ENCODE measurements at regions not wholly inside any gene's neighbourhood (a gene's known extent, or its start where the extent isn't known, plus 50 kb on each side); places are given as distances from the start of the nearest gene placed in this dataset.

GRCh38 chr7:136229790-136230189, 252.6 kb upstream of the MTPN start:
- no peak for DNase-seq
- intact Hi-C loops (cut with DNase I, micrococcal nuclease), result no loop called here
- no peak for ATAC-seq

- intact Hi-C loops (cut with DNase I, micrococcal nuclease), result no loop called here
- ATAC-seq (no peak), DNase-seq (no peak)
Observed at GRCh38 chr7:136228171-136228570, 251.0 kb upstream of the MTPN start.

- DNase-seq, result no peak
- no peak for ATAC-seq
- intact Hi-C loops (cut with DNase I, micrococcal nuclease), result no loop called here
Observed at GRCh38 chr7:136214356-136214755, 237.2 kb upstream of the MTPN start.

- intact Hi-C loops (cut with DNase I, micrococcal nuclease), result no loop called here
- no peak for ATAC-seq
- DNase-seq, result no peak
Observed at GRCh38 chr7:136213012-136213411, 235.9 kb upstream of the MTPN start.

- intact Hi-C loops (cut with DNase I, micrococcal nuclease), result no loop called here
- ATAC-seq, result no peak
- no peak for DNase-seq
Observed at GRCh38 chr7:136210664-136211063, 233.5 kb upstream of the MTPN start.

GRCh38 chr7:136210079-136210478, 232.9 kb upstream of the MTPN start:
- intact Hi-C loops (cut with DNase I, micrococcal nuclease), result no loop called here
- no peak for ATAC-seq

GRCh38 chr7:136205956-136206355, 228.8 kb upstream of the MTPN start:
- intact Hi-C loops (cut with DNase I, micrococcal nuclease), result no loop called here
- DNase-seq (no peak), ATAC-seq (no peak)

More at GRCh38 chr7:136210079-136210478, 232.9 kb upstream of the MTPN start:
- DNase-seq, result no peak

- intact Hi-C loops (cut with DNase I, micrococcal nuclease), result no loop called here
- DNase-seq, result no peak
- ATAC-seq, result no peak
Observed at GRCh38 chr7:136198168-136198567, 221.0 kb upstream of the MTPN start.

- DNase-seq (no peak), ATAC-seq (no peak)
- intact Hi-C loops (cut with DNase I, micrococcal nuclease), result no loop called here
Observed at GRCh38 chr7:136194878-136195277, 217.7 kb upstream of the MTPN start.

- no peak for DNase-seq
- no peak for ATAC-seq
- intact Hi-C loops (cut with DNase I, micrococcal nuclease), result no loop called here
Observed at GRCh38 chr7:136193940-136194339, 216.8 kb upstream of the MTPN start.

- DNase-seq, result no peak
- intact Hi-C loops (cut with DNase I, micrococcal nuclease), result no loop called here
- no peak for ATAC-seq
Observed at GRCh38 chr7:136189506-136189998, 212.4 kb upstream of the MTPN start.

GRCh38 chr7:136186281-136186680, 209.1 kb upstream of the MTPN start:
- ATAC-seq (no peak), DNase-seq (no peak)
- intact Hi-C loops (cut with DNase I, micrococcal nuclease), result no loop called here

GRCh38 chr7:136184719-136185118, 207.6 kb upstream of the MTPN start:
- DNase-seq (no peak), ATAC-seq (no peak)
- intact Hi-C loops (cut with DNase I, micrococcal nuclease), result no loop called here

- DNase-seq (no peak), ATAC-seq (no peak)
- intact Hi-C loops (cut with DNase I, micrococcal nuclease), result no loop called here
Observed at GRCh38 chr7:136183981-136184380, 206.8 kb upstream of the MTPN start.

- ATAC-seq (no peak), DNase-seq (no peak)
- intact Hi-C loops (cut with DNase I, micrococcal nuclease), result no loop called here
Observed at GRCh38 chr7:136180984-136181383, 203.8 kb upstream of the MTPN start.

GRCh38 chr7:136179851-136180721, 202.9 kb upstream of the MTPN start:
- ATAC-seq (no peak), DNase-seq (no peak)
- intact Hi-C loops (cut with DNase I, micrococcal nuclease), result no loop called here

- intact Hi-C loops (cut with DNase I, micrococcal nuclease), result no loop called here
- DNase-seq (no peak), ATAC-seq (no peak)
Observed at GRCh38 chr7:136179154-136179553, 202.0 kb upstream of the MTPN start.

- no peak for ATAC-seq
- intact Hi-C loops (cut with DNase I, micrococcal nuclease), result no loop called here
- DNase-seq, result no peak
Observed at GRCh38 chr7:136174477-136175125, 197.4 kb upstream of the MTPN start.

GRCh38 chr7:136173874-136174273, 196.7 kb upstream of the MTPN start:
- ATAC-seq, result no peak
- DNase-seq, result no peak
- intact Hi-C loops (cut with DNase I, micrococcal nuclease), result no loop called here

GRCh38 chr7:136171233-136171632, 194.1 kb upstream of the MTPN start:
- DNase-seq, result no peak
- no peak for ATAC-seq
- intact Hi-C loops (cut with DNase I, micrococcal nuclease), result no loop called here

Data from left colon (tissue), 2 donors.